Fibroblast of mammary gland (primary cell): ENCODE measurements at regions not wholly inside any gene's neighbourhood (a gene's known extent, or its start where the extent isn't known, plus 50 kb on each side); places are given as distances from the start of the nearest gene placed in this dataset.

Experiments used
- DNase-seq: peaks from one replicate; pipeline ENCODE4 v3.0.0-alpha.2; 2010; ENCODE audit warnings: low read depth
- H3K4me3 ChIP-seq: 2 replicates; pipeline ENCODE4 v1.5.1; 2011; ENCODE audit warnings: low read depth, mild to moderate bottlenecking, low read length, moderate library complexity; ENCODE audit not compliant: control insufficient read depth
- TF ChIP-seq, protein P1 (sequence below): conservative IDR thresholded peaks from 2 replicates; pipeline ENCODE4 v1.5.1; 2011; ENCODE audit warnings: low read depth, low read length, inconsistent platforms; ENCODE audit not compliant: control insufficient read depth, insufficient read depth

DNA sequence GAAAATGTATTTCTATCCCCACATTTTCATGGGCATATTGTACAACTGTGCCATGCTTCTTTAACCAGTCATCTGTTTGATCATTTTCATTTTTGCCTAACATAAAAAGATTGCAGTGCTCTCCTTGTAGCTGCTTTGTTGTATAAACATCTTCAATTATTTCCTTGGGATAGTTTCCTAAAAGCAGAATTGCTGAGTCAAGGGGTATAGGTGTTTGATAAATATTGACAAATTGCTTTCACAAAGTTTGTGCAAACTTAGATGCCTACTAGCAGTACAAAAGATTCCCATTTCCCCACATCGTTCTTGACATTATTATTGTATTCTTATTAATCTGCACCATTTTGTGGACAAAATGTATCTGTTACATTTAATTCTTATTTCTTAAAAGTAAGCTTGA lies 479.6 kb downstream of the FBXO15 start:
- no peak for DNase-seq
- H3K4me3 ChIP-seq: no peak overlapping the region
- TF ChIP-seq, protein P1, sequence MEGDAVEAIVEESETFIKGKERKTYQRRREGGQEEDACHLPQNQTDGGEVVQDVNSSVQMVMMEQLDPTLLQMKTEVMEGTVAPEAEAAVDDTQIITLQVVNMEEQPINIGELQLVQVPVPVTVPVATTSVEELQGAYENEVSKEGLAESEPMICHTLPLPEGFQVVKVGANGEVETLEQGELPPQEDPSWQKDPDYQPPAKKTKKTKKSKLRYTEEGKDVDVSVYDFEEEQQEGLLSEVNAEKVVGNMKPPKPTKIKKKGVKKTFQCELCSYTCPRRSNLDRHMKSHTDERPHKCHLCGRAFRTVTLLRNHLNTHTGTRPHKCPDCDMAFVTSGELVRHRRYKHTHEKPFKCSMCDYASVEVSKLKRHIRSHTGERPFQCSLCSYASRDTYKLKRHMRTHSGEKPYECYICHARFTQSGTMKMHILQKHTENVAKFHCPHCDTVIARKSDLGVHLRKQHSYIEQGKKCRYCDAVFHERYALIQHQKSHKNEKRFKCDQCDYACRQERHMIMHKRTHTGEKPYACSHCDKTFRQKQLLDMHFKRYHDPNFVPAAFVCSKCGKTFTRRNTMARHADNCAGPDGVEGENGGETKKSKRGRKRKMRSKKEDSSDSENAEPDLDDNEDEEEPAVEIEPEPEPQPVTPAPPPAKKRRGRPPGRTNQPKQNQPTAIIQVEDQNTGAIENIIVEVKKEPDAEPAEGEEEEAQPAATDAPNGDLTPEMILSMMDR: no peak

DNA sequence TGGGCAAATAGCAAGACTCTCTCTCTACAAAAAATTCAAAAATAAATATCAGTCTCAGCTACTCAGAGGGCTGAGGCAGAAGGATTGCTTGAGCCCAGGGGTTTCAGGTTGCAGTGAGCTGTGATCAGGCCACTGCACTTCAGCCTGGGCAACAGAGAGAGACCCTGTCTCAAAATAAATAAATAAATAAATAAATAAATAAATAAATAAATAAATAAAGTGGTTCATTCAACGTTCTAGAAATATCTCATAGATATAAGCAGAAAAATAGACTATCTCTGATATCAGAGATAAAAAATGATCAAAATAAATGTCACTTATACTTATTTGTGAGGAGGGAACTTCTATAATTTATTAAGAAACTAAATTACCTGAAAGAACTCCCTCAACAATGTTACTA lies 480.9 kb downstream of the FBXO15 start:
- H3K4me3 ChIP-seq: no peak overlapping the region
- DNase-seq: no peak
- TF ChIP-seq, protein P1: no peak

DNA sequence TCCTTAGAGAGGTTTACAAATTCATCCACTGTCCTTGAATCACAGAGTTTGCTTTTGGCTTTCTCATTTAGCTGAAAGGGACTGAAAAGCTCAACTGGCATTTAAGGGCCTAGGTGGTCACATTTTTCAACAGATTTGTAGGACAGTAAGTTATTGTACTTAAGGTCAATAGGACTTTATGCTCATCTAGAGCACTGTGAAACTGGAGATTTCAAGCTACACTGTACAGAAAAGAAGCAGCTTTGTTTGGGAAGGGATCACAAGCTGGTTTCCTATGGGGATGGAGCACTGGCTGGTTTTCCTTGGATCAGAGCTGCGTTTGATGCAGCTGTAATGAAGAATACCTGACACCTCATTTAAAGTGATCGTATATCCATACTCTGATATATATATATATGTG lies 482.7 kb downstream of the FBXO15 start:
- DNase-seq: no peak
- TF ChIP-seq, protein P1: no peak
- H3K4me3 ChIP-seq: no peak overlapping the region

DNA sequence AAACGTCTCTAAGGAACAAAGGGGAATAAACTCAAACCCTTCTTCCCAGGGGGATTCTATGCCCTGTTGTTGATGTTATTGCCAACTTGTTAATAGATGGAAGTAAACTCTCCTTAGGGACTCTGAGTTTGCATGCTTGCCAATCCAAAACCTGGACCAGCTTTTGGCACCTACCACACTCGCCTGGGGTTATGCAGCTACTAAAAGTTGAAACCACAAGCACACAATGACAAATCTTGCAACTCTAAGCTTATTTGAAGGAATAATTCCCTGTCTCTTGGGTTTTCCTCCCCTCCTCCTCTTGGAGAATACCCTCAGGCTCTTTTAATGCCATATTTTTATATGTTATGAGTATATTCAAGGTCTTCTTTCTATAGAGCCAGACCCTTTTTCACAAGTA lies 484.1 kb downstream of the FBXO15 start:
- TF ChIP-seq, protein P1: no peak
- no peak overlapping the region for H3K4me3 ChIP-seq
- DNase-seq: no peak

DNA sequence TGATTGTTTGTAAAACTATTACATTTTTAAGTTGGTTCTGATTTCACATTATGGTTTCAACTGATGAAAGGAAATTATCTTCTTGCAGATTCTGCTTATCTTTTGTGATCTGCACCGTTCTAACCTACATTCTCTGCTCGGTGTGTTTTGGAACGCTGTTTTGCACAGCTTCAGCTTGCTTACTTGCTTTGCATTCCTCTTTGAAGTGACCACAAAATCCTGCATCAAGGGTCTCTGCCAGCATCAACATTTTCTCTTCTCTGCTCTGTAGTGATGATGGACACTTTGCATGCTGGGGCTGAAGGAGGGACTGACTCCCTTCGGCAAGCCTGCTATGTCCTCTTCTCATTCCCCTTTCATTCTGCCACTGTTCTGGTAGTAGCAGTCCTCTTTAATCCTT lies 485.2 kb downstream of the FBXO15 start:
- TF ChIP-seq, protein P1: no peak
- no peak for DNase-seq
- no peak overlapping the region for H3K4me3 ChIP-seq

DNA sequence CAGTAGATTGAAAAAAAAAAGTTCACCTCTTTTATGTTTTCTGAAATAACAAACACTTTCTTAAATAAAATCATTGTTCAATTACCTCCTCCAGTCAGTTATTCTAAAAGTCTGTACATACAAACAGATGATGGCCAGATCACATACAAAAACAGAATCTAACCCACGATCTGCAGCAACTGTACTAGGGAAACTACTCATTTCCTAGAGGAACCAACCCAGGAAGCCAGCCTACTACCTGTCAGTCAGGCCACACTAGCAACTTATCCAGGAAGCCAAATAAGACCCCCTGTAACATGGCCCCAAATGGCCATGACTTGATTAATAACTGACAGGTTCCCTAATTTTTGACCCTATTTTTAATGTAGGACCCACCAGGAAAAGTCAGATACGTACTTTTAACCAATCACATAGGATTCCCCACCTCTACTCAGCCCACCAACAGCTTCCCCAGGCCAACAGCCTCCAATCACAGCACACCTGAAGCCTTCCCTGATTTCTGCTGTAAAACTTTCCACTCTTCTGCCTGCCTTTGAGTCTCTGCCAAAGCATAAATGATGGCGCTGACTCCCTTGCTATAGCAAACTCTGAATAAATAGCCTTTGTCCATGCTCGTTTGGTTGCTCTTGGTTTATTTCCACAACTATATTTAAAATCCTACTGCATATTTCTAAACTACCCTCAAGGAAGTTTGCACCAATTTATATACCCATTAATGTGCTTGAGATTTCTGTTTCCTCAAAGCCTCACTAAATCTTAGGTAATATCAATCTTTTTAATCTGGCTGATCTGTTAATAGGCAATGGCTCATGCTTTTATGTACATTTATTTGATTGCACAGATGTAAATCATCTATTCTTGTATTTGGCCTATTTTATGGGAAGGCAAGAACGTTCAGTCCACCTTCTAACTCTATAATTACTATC lies 486.4 kb downstream of the FBXO15 start:
- no peak for DNase-seq
- TF ChIP-seq, protein P1: no peak
- H3K4me3 ChIP-seq: no peak overlapping the region

DNA sequence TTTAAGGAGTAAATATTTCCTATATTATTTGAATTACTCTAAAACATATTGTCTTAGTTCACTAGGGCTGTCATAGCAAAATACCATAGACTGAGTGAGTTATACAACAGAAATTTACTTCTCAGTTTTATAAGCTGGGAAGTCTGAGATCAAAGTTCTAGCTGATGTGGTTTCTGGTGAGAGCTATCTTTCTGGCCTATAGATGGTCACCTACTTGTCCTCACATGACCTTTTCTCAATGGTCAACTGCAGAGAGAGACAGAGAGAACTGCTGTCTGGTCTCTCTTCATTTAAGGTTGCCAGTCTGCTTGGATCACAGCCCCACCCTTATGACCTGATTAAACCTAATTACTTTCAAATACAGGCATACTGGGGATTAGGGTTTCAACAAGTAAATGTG lies 490.9 kb downstream of the FBXO15 start:
- DNase-seq: no peak
- TF ChIP-seq, protein P1: no peak
- no peak overlapping the region for H3K4me3 ChIP-seq
